ENCODE measurements at regions not wholly inside any gene's neighbourhood (a gene's known extent, or its start where the extent isn't known, plus 50 kb on each side); places are given as distances from the start of the nearest gene placed in this dataset.

GRCh38 chr5:124399426-124399961, 346.9 kb downstream of the ZNF608 start:
- no peak for DNase-seq (ENCODE audit: low read depth in 3 of 3, low spot score in 1 of 3)

- DNase-seq (ENCODE audit: low read depth in 3 of 3, low spot score in 1 of 3), result no peak
Measured at GRCh38 chr5:124398460-124398859, 348.0 kb downstream of the ZNF608 start.

GRCh38 chr5:124397317-124397716, 349.1 kb downstream of the ZNF608 start:
- no peak for DNase-seq (ENCODE audit: low read depth in 3 of 3, low spot score in 1 of 3)

GRCh38 chr5:124395926-124396325, 350.5 kb downstream of the ZNF608 start:
- DNase-seq (ENCODE audit: low read depth in 3 of 3, low spot score in 1 of 3), result no peak

GRCh38 chr5:124395287-124395686, 351.2 kb downstream of the ZNF608 start:
- DNase-seq (ENCODE audit: low read depth in 3 of 3, low spot score in 1 of 3), result no peak

GRCh38 chr5:124394700-124395245, 351.7 kb downstream of the ZNF608 start:
- DNase-seq (ENCODE audit: low read depth in 3 of 3, low spot score in 1 of 3), result no peak

- no peak for DNase-seq (ENCODE audit: low read depth in 3 of 3, low spot score in 1 of 3)
Measured at GRCh38 chr5:124393584-124394379, 352.7 kb downstream of the ZNF608 start.

- no peak for DNase-seq (ENCODE audit: low read depth in 3 of 3, low spot score in 1 of 3)
Measured at GRCh38 chr5:124383693-124384092, 362.7 kb downstream of the ZNF608 start.

- no peak for DNase-seq (ENCODE audit: low read depth in 3 of 3, low spot score in 1 of 3)
Measured at GRCh38 chr5:124377386-124377785, 369.1 kb downstream of the ZNF608 start.

GRCh38 chr5:124373883-124374282, 372.6 kb downstream of the ZNF608 start:
- DNase-seq (ENCODE audit: low read depth in 3 of 3, low spot score in 1 of 3), result no peak

GRCh38 chr5:124372457-124372856, 374.0 kb downstream of the ZNF608 start:
- DNase-seq (ENCODE audit: low read depth in 3 of 3, low spot score in 1 of 3), result no peak

- no peak for DNase-seq (ENCODE audit: low read depth in 3 of 3, low spot score in 1 of 3)
Measured at GRCh38 chr5:124371111-124371706, 375.2 kb downstream of the ZNF608 start.

GRCh38 chr5:124370601-124371000, 375.8 kb downstream of the ZNF608 start:
- no peak for DNase-seq (ENCODE audit: low read depth in 3 of 3, low spot score in 1 of 3)

- DNase-seq (ENCODE audit: low read depth in 3 of 3, low spot score in 1 of 3), result no peak
Measured at GRCh38 chr5:124365361-124365801, 381.1 kb downstream of the ZNF608 start.

- DNase-seq (ENCODE audit: low read depth in 3 of 3, low spot score in 1 of 3), result no peak
Measured at GRCh38 chr5:124355928-124356327, 390.5 kb downstream of the ZNF608 start.

- DNase-seq (ENCODE audit: low read depth in 3 of 3, low spot score in 1 of 3), result no peak
Measured at GRCh38 chr5:124353016-124353415, 393.4 kb downstream of the ZNF608 start.

GRCh38 chr5:124352312-124352711, 394.1 kb downstream of the ZNF608 start:
- no peak for DNase-seq (ENCODE audit: low read depth in 3 of 3, low spot score in 1 of 3)

- DNase-seq (ENCODE audit: low read depth in 3 of 3, low spot score in 1 of 3), result no peak
Measured at GRCh38 chr5:124349931-124350330, 396.5 kb downstream of the ZNF608 start.

- no peak for DNase-seq (ENCODE audit: low read depth in 3 of 3, low spot score in 1 of 3)
Measured at GRCh38 chr5:124343451-124343867, 403.0 kb downstream of the ZNF608 start.

GRCh38 chr5:124342986-124343385, 403.5 kb downstream of the ZNF608 start:
- no peak for DNase-seq (ENCODE audit: low read depth in 3 of 3, low spot score in 1 of 3)

- DNase-seq (ENCODE audit: low read depth in 3 of 3, low spot score in 1 of 3), result no peak
Measured at GRCh38 chr5:124342584-124342983, 403.9 kb downstream of the ZNF608 start.

GRCh38 chr5:124342027-124342471, 404.4 kb downstream of the ZNF608 start:
- DNase-seq (ENCODE audit: low read depth in 3 of 3, low spot score in 1 of 3), result no peak

Measured in stimulated activated CD4-positive, alpha-beta T cell treated with anti-CD3 and anti-CD28 coated beads, TNF-alpha, amount 100 ng/mL, for 1 hour (primary cell).